Activated naive CD8-positive, alpha-beta T cell treated with anti-CD3 and anti-CD28 coated beads for 36 hours (primary cell): ENCODE measurements at regions not wholly inside any gene's neighbourhood (a gene's known extent, or its start where the extent isn't known, plus 50 kb on each side); places are given as distances from the start of the nearest gene placed in this dataset.

Experiments
- DNase-seq: peaks from one replicate; pipeline ENCODE4 v3.0.0; 2021
- H3K27ac Mint-ChIP-seq: one replicate; pipeline ENCODE4 v1.8.0; 2022; ENCODE audit warnings: mild to moderate bottlenecking, moderate library complexity, mixed read lengths
- H3K27me3 Mint-ChIP-seq: one replicate; pipeline ENCODE4 v1.8.0; 2022; ENCODE audit warnings: mild to moderate bottlenecking, mixed read lengths
- H3K36me3 Mint-ChIP-seq: one replicate; pipeline ENCODE4 v1.8.0; 2021; ENCODE audit warnings: mild to moderate bottlenecking, mixed read lengths
- H3K4me1 Mint-ChIP-seq: one replicate; pipeline ENCODE4 v1.8.0; 2021; ENCODE audit warnings: mixed read lengths
- H3K4me3 Mint-ChIP-seq: one replicate; pipeline ENCODE4 v1.8.0; 2022; ENCODE audit warnings: mild to moderate bottlenecking, moderate library complexity, mixed read lengths
- H3K9me3 Mint-ChIP-seq: one replicate; pipeline ENCODE4 v1.8.0; 2022; ENCODE audit warnings: mixed read lengths

GRCh38 chr1:239655023-239655422 is 268.7 kb downstream of the CHRM3 start:
- peaks cover 6% of the 10 kb centered on the region for H3K4me1 Mint-ChIP-seq
- H3K4me3 Mint-ChIP-seq: no peak overlapping the region
- H3K36me3 Mint-ChIP-seq: no peaks in the 10 kb centered on the region
- H3K9me3 Mint-ChIP-seq: peaks cover 4% of the 10 kb centered on the region
- H3K27ac Mint-ChIP-seq: no peak overlapping the region
- no peaks in the 10 kb centered on the region for H3K27me3 Mint-ChIP-seq
- DNase-seq: no peak

- no peak overlapping the region for H3K4me3 Mint-ChIP-seq
- DNase-seq: no peak
- H3K27ac Mint-ChIP-seq: no peak overlapping the region
- H3K9me3 Mint-ChIP-seq: peaks cover 4% of the 10 kb centered on the region
- H3K27me3 Mint-ChIP-seq: no peaks in the 10 kb centered on the region
- H3K4me1 Mint-ChIP-seq: peaks cover 9% of the 10 kb centered on the region
- H3K36me3 Mint-ChIP-seq: no peaks in the 10 kb centered on the region
Measured at GRCh38 chr1:239657291-239657690, 270.9 kb downstream of the CHRM3 start.

GRCh38 chr1:239662950-239663349 is 276.6 kb downstream of the CHRM3 start:
- Mint-ChIP-seq H3K27me3 (no peaks in the 10 kb centered on the region), H3K4me1 (peaks cover 2% of the 10 kb centered on the region), H3K36me3 (no peaks in the 10 kb centered on the region), H3K4me3 (no peak overlapping the region), H3K27ac (no peak overlapping the region), H3K9me3 (no peaks in the 10 kb centered on the region)
- no peak for DNase-seq

- Mint-ChIP-seq H3K27me3 (no peaks in the 10 kb centered on the region), H3K4me3 (no peak overlapping the region), H3K4me1 (no peaks in the 10 kb centered on the region), H3K27ac (no peak overlapping the region), H3K9me3 (no peaks in the 10 kb centered on the region), H3K36me3 (no peaks in the 10 kb centered on the region)
- no peak for DNase-seq
Measured at GRCh38 chr1:239672256-239672655, 285.9 kb downstream of the CHRM3 start.

GRCh38 chr1:239675735-239676134 is 289.4 kb downstream of the CHRM3 start:
- Mint-ChIP-seq H3K36me3 (no peaks in the 10 kb centered on the region), H3K27me3 (no peaks in the 10 kb centered on the region), H3K4me3 (no peak overlapping the region), H3K4me1 (no peaks in the 10 kb centered on the region), H3K27ac (no peak overlapping the region), H3K9me3 (no peaks in the 10 kb centered on the region)
- no peak for DNase-seq

GRCh38 chr1:239676522-239677273 is 290.3 kb downstream of the CHRM3 start:
- no peak for DNase-seq
- no peaks in the 10 kb centered on the region for H3K27me3 Mint-ChIP-seq
- no peak overlapping the region for H3K4me3 Mint-ChIP-seq
- no peaks in the 10 kb centered on the region for H3K36me3 Mint-ChIP-seq
- H3K27ac Mint-ChIP-seq: no peak overlapping the region
- H3K9me3 Mint-ChIP-seq: no peaks in the 10 kb centered on the region
- H3K4me1 Mint-ChIP-seq: no peaks in the 10 kb centered on the region

- no peak overlapping the region for H3K27ac Mint-ChIP-seq
- H3K4me1 Mint-ChIP-seq: no peaks in the 10 kb centered on the region
- H3K9me3 Mint-ChIP-seq: no peaks in the 10 kb centered on the region
- no peaks in the 10 kb centered on the region for H3K36me3 Mint-ChIP-seq
- no peak overlapping the region for H3K4me3 Mint-ChIP-seq
- H3K27me3 Mint-ChIP-seq: no peaks in the 10 kb centered on the region
- DNase-seq: no peak
Measured at GRCh38 chr1:239677362-239677761, 291.0 kb downstream of the CHRM3 start.

GRCh38 chr1:239678181-239678580 is 291.8 kb downstream of the CHRM3 start:
- Mint-ChIP-seq H3K27ac (no peak overlapping the region), H3K4me3 (no peak overlapping the region), H3K9me3 (no peaks in the 10 kb centered on the region), H3K27me3 (no peaks in the 10 kb centered on the region), H3K4me1 (no peaks in the 10 kb centered on the region), H3K36me3 (no peaks in the 10 kb centered on the region)
- no peak for DNase-seq

GRCh38 chr1:239682046-239682445 is 295.7 kb downstream of the CHRM3 start:
- Mint-ChIP-seq H3K4me3 (no peak overlapping the region), H3K4me1 (no peaks in the 10 kb centered on the region), H3K9me3 (no peaks in the 10 kb centered on the region), H3K27me3 (no peaks in the 10 kb centered on the region), H3K27ac (no peak overlapping the region), H3K36me3 (no peaks in the 10 kb centered on the region)
- no peak for DNase-seq

GRCh38 chr1:239682960-239683359 is 296.6 kb downstream of the CHRM3 start:
- H3K36me3 Mint-ChIP-seq: no peaks in the 10 kb centered on the region
- DNase-seq: no peak
- no peaks in the 10 kb centered on the region for H3K9me3 Mint-ChIP-seq
- H3K4me1 Mint-ChIP-seq: no peaks in the 10 kb centered on the region
- no peaks in the 10 kb centered on the region for H3K27me3 Mint-ChIP-seq
- no peak overlapping the region for H3K27ac Mint-ChIP-seq
- H3K4me3 Mint-ChIP-seq: no peak overlapping the region

GRCh38 chr1:239686386-239686785 is 300.0 kb downstream of the CHRM3 start:
- no peaks in the 10 kb centered on the region for H3K27me3 Mint-ChIP-seq
- H3K4me3 Mint-ChIP-seq: no peak overlapping the region
- no peaks in the 10 kb centered on the region for H3K36me3 Mint-ChIP-seq
- no peaks in the 10 kb centered on the region for H3K9me3 Mint-ChIP-seq
- no peaks in the 10 kb centered on the region for H3K4me1 Mint-ChIP-seq
- no peak for DNase-seq
- no peak overlapping the region for H3K27ac Mint-ChIP-seq

GRCh38 chr1:239696317-239696716 is 309.9 kb downstream of the CHRM3 start:
- Mint-ChIP-seq H3K36me3 (peaks cover under 1% of the 10 kb centered on the region), H3K27ac (no peak overlapping the region), H3K9me3 (peaks cover 9% of the 10 kb centered on the region), H3K4me1 (peaks cover 8% of the 10 kb centered on the region), H3K4me3 (no peak overlapping the region), H3K27me3 (no peaks in the 10 kb centered on the region)
- no peak for DNase-seq

GRCh38 chr1:239700667-239701066 is 314.3 kb downstream of the CHRM3 start:
- peaks cover 3% of the 10 kb centered on the region for H3K4me1 Mint-ChIP-seq
- H3K9me3 Mint-ChIP-seq: peaks cover 6% of the 10 kb centered on the region
- H3K36me3 Mint-ChIP-seq: peaks cover 25% of the 10 kb centered on the region
- no peaks in the 10 kb centered on the region for H3K27me3 Mint-ChIP-seq
- DNase-seq: no peak
- no peak overlapping the region for H3K4me3 Mint-ChIP-seq
- H3K27ac Mint-ChIP-seq: no peak overlapping the region

- DNase-seq: no peak
- H3K27ac Mint-ChIP-seq: no peak overlapping the region
- H3K4me1 Mint-ChIP-seq: peaks cover 3% of the 10 kb centered on the region
- H3K36me3 Mint-ChIP-seq: peaks cover 35% of the 10 kb centered on the region
- no peak overlapping the region for H3K4me3 Mint-ChIP-seq
- no peaks in the 10 kb centered on the region for H3K27me3 Mint-ChIP-seq
- H3K9me3 Mint-ChIP-seq: peaks cover 2% of the 10 kb centered on the region
Measured at GRCh38 chr1:239703075-239703474, 316.7 kb downstream of the CHRM3 start.

GRCh38 chr1:239706245-239706892 is 320.0 kb downstream of the CHRM3 start:
- peaks cover 6% of the 10 kb centered on the region for H3K4me1 Mint-ChIP-seq
- DNase-seq: no peak
- H3K9me3 Mint-ChIP-seq: peaks cover 4% of the 10 kb centered on the region
- H3K36me3 Mint-ChIP-seq: peaks cover 54% of the 10 kb centered on the region
- no peaks in the 10 kb centered on the region for H3K27me3 Mint-ChIP-seq
- H3K27ac Mint-ChIP-seq: no peak overlapping the region
- no peak overlapping the region for H3K4me3 Mint-ChIP-seq

GRCh38 chr1:239707615-239708014 is 321.2 kb downstream of the CHRM3 start:
- Mint-ChIP-seq H3K4me3 (no peak overlapping the region), H3K27ac (no peak overlapping the region), H3K36me3 (peaks cover 62% of the 10 kb centered on the region), H3K27me3 (no peaks in the 10 kb centered on the region), H3K9me3 (peaks cover 7% of the 10 kb centered on the region), H3K4me1 (peaks cover 12% of the 10 kb centered on the region)
- no peak for DNase-seq
